ENCODE measurements at regions not wholly inside any gene's neighbourhood (a gene's known extent, or its start where the extent isn't known, plus 50 kb on each side); places are given as distances from the start of the nearest gene placed in this dataset.

DNA sequence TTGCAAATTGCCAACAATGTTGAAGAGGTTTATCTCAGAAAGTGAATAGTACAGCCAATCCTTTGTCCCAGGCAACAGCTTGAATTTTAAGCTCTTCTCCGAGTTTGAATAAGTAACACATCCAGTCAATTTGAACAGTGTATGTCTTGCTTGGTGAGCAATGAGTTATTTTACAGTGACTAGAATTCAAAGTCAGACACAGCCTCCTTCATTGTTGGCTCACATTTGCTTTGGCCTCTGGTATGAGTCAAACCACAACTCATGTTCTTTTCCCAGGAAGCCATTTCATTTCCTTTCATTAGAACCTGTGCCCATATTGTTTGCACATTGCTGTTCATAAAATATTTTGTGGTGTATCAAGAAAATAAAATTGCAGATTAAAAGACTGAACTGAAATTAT lies 622.0 kb upstream of the DAB2 start:
- in situ Hi-C loops (cut with HindIII; ENCODE audit: low sequenced_read_pairs), result no loop called here
- peak; percentile 63 for DNase-seq (ENCODE audit: low read depth)
- TF ChIP-seq, protein P1, sequence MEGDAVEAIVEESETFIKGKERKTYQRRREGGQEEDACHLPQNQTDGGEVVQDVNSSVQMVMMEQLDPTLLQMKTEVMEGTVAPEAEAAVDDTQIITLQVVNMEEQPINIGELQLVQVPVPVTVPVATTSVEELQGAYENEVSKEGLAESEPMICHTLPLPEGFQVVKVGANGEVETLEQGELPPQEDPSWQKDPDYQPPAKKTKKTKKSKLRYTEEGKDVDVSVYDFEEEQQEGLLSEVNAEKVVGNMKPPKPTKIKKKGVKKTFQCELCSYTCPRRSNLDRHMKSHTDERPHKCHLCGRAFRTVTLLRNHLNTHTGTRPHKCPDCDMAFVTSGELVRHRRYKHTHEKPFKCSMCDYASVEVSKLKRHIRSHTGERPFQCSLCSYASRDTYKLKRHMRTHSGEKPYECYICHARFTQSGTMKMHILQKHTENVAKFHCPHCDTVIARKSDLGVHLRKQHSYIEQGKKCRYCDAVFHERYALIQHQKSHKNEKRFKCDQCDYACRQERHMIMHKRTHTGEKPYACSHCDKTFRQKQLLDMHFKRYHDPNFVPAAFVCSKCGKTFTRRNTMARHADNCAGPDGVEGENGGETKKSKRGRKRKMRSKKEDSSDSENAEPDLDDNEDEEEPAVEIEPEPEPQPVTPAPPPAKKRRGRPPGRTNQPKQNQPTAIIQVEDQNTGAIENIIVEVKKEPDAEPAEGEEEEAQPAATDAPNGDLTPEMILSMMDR (IDR thresholded peaks at IDR 0.05; ENCODE audit: low read depth, low read length, missing control alignments), result no peak
- no peak overlapping the region for H3K4me3 ChIP-seq (ENCODE audit: low read depth, low read length)

DNA sequence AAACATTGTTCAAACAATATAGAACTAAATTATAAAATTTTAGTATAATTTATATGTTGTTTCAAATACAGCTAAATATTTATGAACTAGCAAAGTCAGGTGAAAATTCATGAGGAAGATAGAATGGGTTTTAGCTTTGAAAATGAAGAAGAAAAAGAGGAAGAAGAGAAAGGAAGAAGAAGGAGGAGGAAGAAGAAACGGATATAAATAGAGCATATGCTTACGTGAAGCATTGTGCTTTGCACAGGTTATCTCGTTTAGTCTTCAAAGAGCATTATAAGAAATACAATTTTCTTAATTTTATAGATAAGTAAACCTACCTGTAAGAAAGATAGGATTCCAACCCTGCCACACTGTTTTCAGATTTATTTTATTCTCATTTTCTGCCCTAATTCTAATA lies 620.6 kb upstream of the DAB2 start:
- in situ Hi-C loops (cut with HindIII; ENCODE audit: low sequenced_read_pairs), result no loop called here

DNA sequence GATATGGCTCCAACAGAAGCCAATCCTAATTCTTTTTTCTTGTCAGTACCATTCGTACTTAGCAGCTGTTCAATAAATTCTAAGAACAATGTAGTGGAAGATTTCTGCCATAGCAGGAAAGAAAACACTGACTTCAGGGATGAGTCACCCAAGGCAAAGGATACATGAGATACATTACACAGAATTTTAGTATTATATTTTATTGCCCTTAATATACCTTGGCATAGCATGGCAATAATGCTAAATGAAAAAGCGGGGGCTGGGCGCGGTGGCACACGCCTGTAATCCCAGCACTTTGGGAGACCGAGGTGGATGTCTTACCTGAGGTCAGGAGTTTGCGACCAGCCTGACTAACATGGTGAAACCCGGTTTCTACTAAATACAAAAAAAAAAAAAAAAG lies 619.1 kb upstream of the DAB2 start:
- H3K4me3 ChIP-seq (ENCODE audit: low read depth, low read length), result no peak overlapping the region
- in situ Hi-C loops (cut with HindIII; ENCODE audit: low sequenced_read_pairs), result no loop called here
- no peak for DNase-seq (ENCODE audit: low read depth)
- TF ChIP-seq, protein P1 (IDR thresholded peaks at IDR 0.05; ENCODE audit: low read depth, low read length, missing control alignments), result no peak

More for the DNA sequence above, 620.6 kb upstream of the DAB2 start:
- TF ChIP-seq, protein P1 (IDR thresholded peaks at IDR 0.05; ENCODE audit: low read depth, low read length, missing control alignments), result no peak
- H3K4me3 ChIP-seq (ENCODE audit: low read depth, low read length), result no peak overlapping the region
- DNase-seq (ENCODE audit: low read depth), result no peak

DNA sequence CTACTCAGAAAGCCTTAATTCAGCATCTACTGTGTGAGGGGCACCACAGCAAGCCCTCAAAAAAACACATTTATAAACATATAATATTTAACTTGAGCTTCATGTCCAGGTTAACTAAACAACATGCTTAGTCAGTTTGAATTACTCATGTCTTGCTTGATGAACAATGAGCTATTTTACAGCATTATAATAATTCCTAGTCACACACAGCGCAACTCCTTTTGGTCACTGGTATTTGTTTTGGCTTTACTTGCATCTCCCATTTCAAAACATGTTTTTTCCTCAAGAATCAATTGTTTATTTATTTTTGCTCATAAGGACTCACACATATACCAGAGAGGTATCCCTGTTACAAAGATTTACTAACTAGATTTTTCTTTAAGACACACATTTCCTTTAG lies 616.7 kb upstream of the DAB2 start:
- TF ChIP-seq, protein P1 (IDR thresholded peaks at IDR 0.05; ENCODE audit: low read depth, low read length, missing control alignments), result no peak
- in situ Hi-C loops (cut with HindIII; ENCODE audit: low sequenced_read_pairs), result no loop called here
- no peak overlapping the region for H3K4me3 ChIP-seq (ENCODE audit: low read depth, low read length)
- no peak for DNase-seq (ENCODE audit: low read depth)

DNA sequence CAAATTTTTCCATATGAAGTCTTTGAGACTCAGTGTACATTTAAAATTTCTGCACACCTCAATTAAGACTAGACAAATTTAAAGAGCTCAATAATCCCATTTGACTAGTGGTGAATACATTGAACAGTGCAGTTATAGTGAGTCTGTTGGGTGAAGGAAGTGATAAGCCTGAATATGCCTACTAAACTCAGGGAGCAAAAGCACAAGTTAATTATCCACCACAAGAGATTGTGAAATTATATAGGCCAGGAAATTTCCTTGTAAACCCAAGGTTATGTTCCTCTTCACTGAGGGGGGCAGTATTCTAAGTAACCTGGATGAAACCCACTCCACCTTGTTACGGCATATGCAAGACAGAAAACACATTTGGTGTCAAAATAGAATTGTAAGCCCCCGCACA lies 612.9 kb upstream of the DAB2 start:
- in situ Hi-C loops (cut with HindIII; ENCODE audit: low sequenced_read_pairs), result no loop called here
- TF ChIP-seq, protein P1 (IDR thresholded peaks at IDR 0.05; ENCODE audit: low read depth, low read length, missing control alignments), result no peak
- no peak overlapping the region for H3K4me3 ChIP-seq (ENCODE audit: low read depth, low read length)
- no peak for DNase-seq (ENCODE audit: low read depth)

DNA sequence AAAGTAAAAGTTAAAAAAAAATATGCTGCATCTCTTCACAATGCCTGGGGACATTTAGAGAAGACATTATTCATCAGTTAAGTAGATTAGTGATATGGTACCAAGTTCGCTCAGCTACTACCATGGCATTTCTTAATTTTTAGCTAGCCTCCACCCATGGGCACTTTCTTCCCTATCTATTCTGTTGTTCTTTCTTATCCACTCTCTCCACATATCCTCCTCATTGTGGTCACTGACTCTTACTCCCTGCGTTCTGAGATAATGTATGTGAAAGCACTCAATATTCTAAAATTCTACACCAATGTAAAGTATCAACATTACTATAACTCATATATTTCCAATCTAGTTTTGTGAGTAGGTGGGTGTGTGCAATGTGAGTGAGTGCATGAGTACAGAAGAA lies 609.7 kb upstream of the DAB2 start:
- DNase-seq (ENCODE audit: low read depth), result no peak
- in situ Hi-C loops (cut with HindIII; ENCODE audit: low sequenced_read_pairs), result no loop called here
- TF ChIP-seq, protein P1 (IDR thresholded peaks at IDR 0.05; ENCODE audit: low read depth, low read length, missing control alignments), result no peak
- no peak overlapping the region for H3K4me3 ChIP-seq (ENCODE audit: low read depth, low read length)

DNA sequence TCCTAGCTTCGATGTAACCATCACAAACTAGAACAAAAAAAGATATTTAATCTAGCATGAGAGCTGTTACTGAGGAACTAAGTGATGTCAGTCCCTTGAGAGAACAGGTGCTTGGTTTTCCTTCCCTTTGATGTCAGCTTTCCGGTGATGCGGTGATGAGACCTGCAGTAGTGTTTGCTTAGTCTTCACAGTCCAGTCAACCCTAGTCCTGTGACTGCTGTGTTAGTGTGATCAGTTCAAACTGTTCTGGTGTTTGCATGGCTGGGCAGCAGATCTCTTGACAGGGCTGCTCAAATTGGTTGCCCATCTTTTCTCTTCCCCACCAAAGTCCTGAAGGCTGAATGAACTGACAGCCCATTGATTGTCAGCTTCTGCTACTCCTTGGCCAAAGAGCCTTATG lies 608.6 kb upstream of the DAB2 start:
- DNase-seq (ENCODE audit: low read depth), result no peak
- TF ChIP-seq, protein P1 (IDR thresholded peaks at IDR 0.05; ENCODE audit: low read depth, low read length, missing control alignments), result no peak
- no peak overlapping the region for H3K4me3 ChIP-seq (ENCODE audit: low read depth, low read length)
- in situ Hi-C loops (cut with HindIII; ENCODE audit: low sequenced_read_pairs), result no loop called here

All from astrocyte of the cerebellum (primary cell).